OCI-LY3 (cell line): ENCODE measurements at regions not wholly inside any gene's neighbourhood (a gene's known extent, or its start where the extent isn't known, plus 50 kb on each side); places are given as distances from the start of the nearest gene placed in this dataset.

ENCODE experiments used
- H2AFZ ChIP-seq: fragments of 200-600, 300-600 bp; shearing (Covaris generic); 2 replicates; pipeline ENCODE4 v1.6.0; 2014; ENCODE audit warnings: antibody characterized with exemption, low read depth, low read length
- H3K27ac ChIP-seq: fragments of 200-600, 300-600 bp; sonication (generic); 2 replicates; pipeline ENCODE4 v1.5.1; 2014; ENCODE audit warnings: mild to moderate bottlenecking, low read length, moderate library complexity, mixed read lengths
- H3K27me3 ChIP-seq: fragments of 200-600, 300-600 bp; sonication (generic); 2 replicates; pipeline ENCODE4 v1.6.1; 2014; ENCODE audit warnings: low read depth, low read length, mixed read lengths
- H3K36me3 ChIP-seq: fragments of 200-600, 300-600 bp; sonication (generic); replicated peaks from 2 replicates; pipeline ENCODE3; 2014; ENCODE audit warnings: low read depth, low read length, mixed read lengths
- H3K4me1 ChIP-seq: fragments of 300-600, 200-600 bp; sonication (generic); 2 replicates; pipeline ENCODE4 v1.6.1; 2014; ENCODE audit warnings: low read length, mixed read lengths
- H3K4me2 ChIP-seq: fragments of 200-600, 300-600 bp; sonication (generic); 2 replicates; pipeline ENCODE4 v1.6.1; 2014; ENCODE audit warnings: low read length, mixed read lengths
- H3K4me3 ChIP-seq: fragments of 300-600, 200-600 bp; sonication (generic); 2 replicates; pipeline ENCODE4 v1.5.1; 2014; ENCODE audit warnings: antibody characterized with exemption, mild to moderate bottlenecking, low read length, moderate library complexity
- H3K79me2 ChIP-seq: fragments of 300-600, 200-600 bp; shearing (Covaris generic); 2 replicates; pipeline ENCODE4 v1.6.1; 2014; ENCODE audit warnings: mild to moderate bottlenecking, low read length, mixed read lengths
- H3K9ac ChIP-seq: fragments of 300-600, 200-600 bp; shearing (Covaris generic); 2 replicates; pipeline ENCODE4 v1.6.0; 2014; ENCODE audit warnings: mild to moderate bottlenecking, low read length, moderate library complexity
- H3K9me3 ChIP-seq: fragments of 200-600, 300-600 bp; shearing (Covaris generic); 2 replicates; pipeline ENCODE4 v1.6.1; 2014; ENCODE audit warnings: low read length, mixed read lengths; ENCODE audit not compliant: insufficient read depth
- H4K20me1 ChIP-seq: fragments of 200-600, 300-600 bp; sonication (generic); 2 replicates; pipeline ENCODE4 v1.6.1; 2016; ENCODE audit warnings: low read length, mixed read lengths; ENCODE audit not compliant: insufficient read depth
- EZH2phosphoT487 ChIP-seq: fragments of 200-600 bp; shearing (Covaris generic); IDR thresholded peaks from 2 replicates; pipeline ENCODE4 v1.6.1; 2018; ENCODE audit warnings: antibody characterized with exemption, mixed run types, low read depth
- TF ChIP-seq, protein P1 (sequence below): fragments of 200-600, 300-600 bp; sonication (generic); IDR thresholded peaks from 2 replicates; pipeline ENCODE4 v1.5.1; 2014; ENCODE audit warnings: antibody characterized with exemption, low read length, low read depth

DNA sequence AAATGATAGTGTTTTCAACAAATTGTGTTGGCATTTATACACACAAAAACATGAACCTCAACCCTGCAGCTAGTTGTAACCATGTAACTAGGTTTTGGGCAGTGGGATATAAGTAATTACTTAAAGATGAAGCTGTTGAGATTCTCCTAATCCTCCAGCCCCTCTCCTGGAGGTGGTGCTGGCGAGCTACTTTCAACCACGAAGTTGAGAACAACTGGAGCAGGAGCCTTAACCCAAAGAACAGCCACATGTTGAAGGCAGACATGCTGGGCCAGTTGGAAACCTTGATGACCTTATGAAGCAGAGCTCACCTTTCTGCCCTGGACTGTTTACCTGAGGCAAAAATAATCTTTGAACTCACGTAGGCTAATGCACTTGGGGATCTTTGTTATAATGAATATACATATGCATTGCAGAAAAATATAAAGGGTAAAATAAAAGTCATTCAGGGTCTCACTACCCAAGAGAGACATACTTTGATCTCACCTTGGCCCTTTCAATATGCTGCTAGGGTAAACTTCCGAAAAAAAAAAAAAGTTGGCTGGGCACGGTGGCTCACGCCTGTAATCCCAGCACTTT, 89.6 kb upstream of the NPAS2 start:
- Histone ChIP-seq H3K4me3 (no peak overlapping the region), H3K36me3 (no peaks in the 10 kb centered on the region), H3K4me2 (no peak overlapping the region), H2AFZ (no peak overlapping the region), H3K79me2 (no peaks in the 10 kb centered on the region), H3K9me3 (0 out of 2 replicates have a peak, but pooled peaks cover 4% of the 10 kb centered on the region), H3K4me1 (no peaks in the 10 kb centered on the region), H3K27me3 (peaks cover 8% of the 10 kb centered on the region; the same call in 1 of the 2 replicates), H3K9ac (no peak overlapping the region), H4K20me1 (no peaks in the 10 kb centered on the region), H3K27ac (no peak overlapping the region)
- no peak for TF ChIP-seq EZH2phosphoT487
- TF ChIP-seq, protein P1, sequence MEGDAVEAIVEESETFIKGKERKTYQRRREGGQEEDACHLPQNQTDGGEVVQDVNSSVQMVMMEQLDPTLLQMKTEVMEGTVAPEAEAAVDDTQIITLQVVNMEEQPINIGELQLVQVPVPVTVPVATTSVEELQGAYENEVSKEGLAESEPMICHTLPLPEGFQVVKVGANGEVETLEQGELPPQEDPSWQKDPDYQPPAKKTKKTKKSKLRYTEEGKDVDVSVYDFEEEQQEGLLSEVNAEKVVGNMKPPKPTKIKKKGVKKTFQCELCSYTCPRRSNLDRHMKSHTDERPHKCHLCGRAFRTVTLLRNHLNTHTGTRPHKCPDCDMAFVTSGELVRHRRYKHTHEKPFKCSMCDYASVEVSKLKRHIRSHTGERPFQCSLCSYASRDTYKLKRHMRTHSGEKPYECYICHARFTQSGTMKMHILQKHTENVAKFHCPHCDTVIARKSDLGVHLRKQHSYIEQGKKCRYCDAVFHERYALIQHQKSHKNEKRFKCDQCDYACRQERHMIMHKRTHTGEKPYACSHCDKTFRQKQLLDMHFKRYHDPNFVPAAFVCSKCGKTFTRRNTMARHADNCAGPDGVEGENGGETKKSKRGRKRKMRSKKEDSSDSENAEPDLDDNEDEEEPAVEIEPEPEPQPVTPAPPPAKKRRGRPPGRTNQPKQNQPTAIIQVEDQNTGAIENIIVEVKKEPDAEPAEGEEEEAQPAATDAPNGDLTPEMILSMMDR, result peak; percentile 63

DNA sequence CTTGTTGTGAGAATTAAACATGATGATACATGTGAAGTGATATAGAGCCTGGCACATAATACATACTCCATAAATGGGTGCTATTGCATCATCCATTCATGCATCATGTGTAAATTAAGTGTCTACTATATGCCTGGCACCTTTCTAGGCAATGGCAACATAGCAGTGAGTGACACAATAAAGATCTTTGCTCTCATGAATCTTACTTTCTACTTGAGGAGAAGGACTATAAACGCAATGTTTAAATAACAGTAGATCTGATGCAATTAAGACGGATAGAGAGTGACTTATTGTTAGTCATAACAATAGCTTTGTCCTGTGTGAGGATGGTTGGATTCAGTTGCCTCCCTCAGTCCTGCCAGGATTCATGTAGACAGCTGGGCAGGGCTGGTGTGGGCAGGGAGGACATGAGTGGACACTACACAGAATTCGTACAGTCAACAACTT, 88.4 kb upstream of the NPAS2 start:
- H3K79me2 ChIP-seq, result no peaks in the 10 kb centered on the region
- TF ChIP-seq EZH2phosphoT487, result no peak
- TF ChIP-seq, protein P1, result no peak
- H3K36me3 ChIP-seq, result no peaks in the 10 kb centered on the region
- no peaks in the 10 kb centered on the region for H3K4me1 ChIP-seq
- H3K9me3 ChIP-seq, result 0 out of 2 replicates have a peak, but pooled peaks cover 4% of the 10 kb centered on the region
- no peak overlapping the region for H2AFZ ChIP-seq
- no peak overlapping the region for H3K4me2 ChIP-seq
- H3K27me3 ChIP-seq, result peaks cover 11% of the 10 kb centered on the region; the same call in 1 of the 2 replicates
- no peaks in the 10 kb centered on the region for H4K20me1 ChIP-seq
- no peak overlapping the region for H3K4me3 ChIP-seq
- no peak overlapping the region for H3K9ac ChIP-seq
- no peak overlapping the region for H3K27ac ChIP-seq

DNA sequence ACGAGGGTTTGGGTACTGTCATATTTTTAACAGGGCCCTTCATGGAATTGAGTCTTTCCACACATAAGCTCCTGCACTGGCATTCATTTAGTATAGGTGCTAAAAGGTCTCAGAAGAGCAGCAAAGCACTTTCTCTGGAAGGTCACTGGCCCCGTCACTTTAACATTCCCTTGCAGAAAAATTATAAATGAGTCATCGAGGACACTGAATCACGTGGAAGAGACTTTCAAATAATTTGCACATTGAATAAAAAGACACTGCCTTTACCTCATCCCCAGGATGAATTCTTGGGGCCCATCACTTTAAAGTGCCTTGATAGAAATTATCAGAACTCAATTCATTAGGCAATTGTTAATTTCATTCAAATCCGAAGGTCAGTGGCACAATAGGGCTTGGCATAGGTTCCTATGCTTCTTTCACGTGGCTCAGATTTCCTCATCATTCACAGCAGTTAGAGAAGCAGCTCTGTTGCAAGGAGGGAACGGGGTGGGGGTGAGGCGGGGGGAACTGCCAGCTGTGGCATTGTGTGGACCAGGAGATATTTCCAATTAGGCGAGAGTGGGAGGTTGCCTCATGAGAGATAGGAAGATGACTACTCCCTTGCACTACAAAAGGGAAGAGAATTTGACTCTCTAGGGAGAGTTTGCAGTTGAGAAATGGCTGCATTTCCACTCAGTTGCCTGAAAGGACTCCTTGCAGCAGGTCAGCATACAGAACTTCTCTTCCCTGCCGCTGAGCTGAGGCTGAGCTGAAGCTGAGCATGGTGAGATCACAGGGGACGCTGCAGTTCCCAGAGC, 86.3 kb upstream of the NPAS2 start:
- H2AFZ ChIP-seq, result no peak overlapping the region
- no peak overlapping the region for H3K9ac ChIP-seq
- H3K27ac ChIP-seq, result no peak overlapping the region
- H3K9me3 ChIP-seq, result 0 out of 2 replicates have a peak, but pooled peaks cover 4% of the 10 kb centered on the region
- no peak for TF ChIP-seq EZH2phosphoT487
- TF ChIP-seq, protein P1, result no peak
- no peaks in the 10 kb centered on the region for H3K79me2 ChIP-seq
- no peaks in the 10 kb centered on the region for H3K4me1 ChIP-seq
- H3K4me2 ChIP-seq, result no peak overlapping the region
- no peaks in the 10 kb centered on the region for H3K36me3 ChIP-seq
- H4K20me1 ChIP-seq, result no peaks in the 10 kb centered on the region
- no peak overlapping the region for H3K4me3 ChIP-seq
- peaks cover 29% of the 10 kb centered on the region for H3K27me3 ChIP-seq

DNA sequence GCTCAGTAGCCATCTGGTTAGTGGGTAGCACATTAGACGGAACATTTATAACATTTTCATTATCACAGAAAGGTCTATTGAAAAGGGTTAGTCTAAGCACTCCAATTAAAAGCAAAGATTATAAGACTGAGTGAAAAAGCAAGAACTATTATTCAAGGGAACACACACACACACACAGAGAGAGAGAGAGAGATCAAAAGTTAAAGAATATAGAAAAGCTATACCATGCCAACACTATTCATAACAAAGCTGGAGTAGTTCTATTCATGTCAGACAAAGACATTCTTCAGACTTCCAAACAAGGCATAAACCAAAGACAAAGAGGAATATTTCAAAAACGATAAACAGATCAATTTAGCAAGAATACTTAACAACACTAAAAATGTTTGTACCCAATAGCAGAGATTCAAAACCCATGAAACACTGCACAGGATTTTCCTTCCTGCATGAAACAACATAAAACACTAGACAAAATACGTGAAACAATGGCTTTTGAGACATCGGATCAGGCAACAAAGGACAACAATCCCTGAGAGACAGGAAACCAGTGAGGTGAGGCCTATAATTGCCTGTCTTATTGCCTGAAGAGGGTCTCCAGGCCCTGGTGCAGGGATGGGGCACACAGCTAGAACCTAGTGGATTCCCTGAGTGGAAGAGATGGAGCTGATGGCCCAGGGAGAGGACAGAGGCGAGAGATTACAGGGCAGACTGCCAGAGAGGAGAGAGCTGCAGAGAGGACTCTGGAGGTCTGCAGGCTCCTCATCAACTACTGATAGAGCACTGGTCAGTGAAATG, 83.6 kb upstream of the NPAS2 start:
- H3K79me2 ChIP-seq, result no peaks in the 10 kb centered on the region
- no peak overlapping the region for H2AFZ ChIP-seq
- no peak overlapping the region for H3K27ac ChIP-seq
- TF ChIP-seq, protein P1, result no peak
- no peak for TF ChIP-seq EZH2phosphoT487
- no peak overlapping the region for H3K9ac ChIP-seq
- H3K9me3 ChIP-seq, result no peaks in the 10 kb centered on the region
- H3K27me3 ChIP-seq, result peaks cover 24% of the 10 kb centered on the region
- no peaks in the 10 kb centered on the region for H4K20me1 ChIP-seq
- no peaks in the 10 kb centered on the region for H3K36me3 ChIP-seq
- H3K4me1 ChIP-seq, result no peaks in the 10 kb centered on the region
- H3K4me3 ChIP-seq, result no peak overlapping the region
- H3K4me2 ChIP-seq, result no peak overlapping the region
